Progenitor cell of endocrine pancreas (in vitro differentiated cells): ENCODE measurements at regions not wholly inside any gene's neighbourhood (a gene's known extent, or its start where the extent isn't known, plus 50 kb on each side); places are given as distances from the start of the nearest gene placed in this dataset.

Experiments used
- DNase-seq: peaks from one replicate; pipeline ENCODE4 v3.0.0; 2021; ENCODE audit warnings: low spot score; ENCODE audit not compliant: unreplicated experiment
- H3K27ac Mint-ChIP-seq: 2 replicates; pipeline ENCODE4 v1.8.0; 2021; ENCODE audit warnings: mild to moderate bottlenecking, moderate library complexity, mixed read lengths
- H3K27me3 Mint-ChIP-seq: 2 replicates; pipeline ENCODE4 v1.8.0; 2021; ENCODE audit warnings: mixed read lengths
- H3K36me3 Mint-ChIP-seq: 2 replicates; pipeline ENCODE4 v1.8.0; 2022; ENCODE audit warnings: mixed read lengths; ENCODE audit not compliant: insufficient read depth
- H3K4me1 Mint-ChIP-seq: 2 replicates; pipeline ENCODE4 v1.8.0; 2021; ENCODE audit warnings: low read depth, mixed read lengths
- H3K4me3 Mint-ChIP-seq: 2 replicates; pipeline ENCODE4 v1.8.0; 2021; ENCODE audit warnings: low read depth, mild to moderate bottlenecking, moderate library complexity, mixed read lengths
- H3K9me3 Mint-ChIP-seq: 2 replicates; pipeline ENCODE4 v1.8.0; 2021; ENCODE audit warnings: low read depth, mixed read lengths
- CTCF ChIP-seq: fragments of 200-600 bp; sonication (generic); IDR thresholded peaks from one replicate; pipeline ENCODE4 v1.5.0; 2021; ENCODE audit warnings: antibody characterized with exemption, mild to moderate bottlenecking; ENCODE audit not compliant: unreplicated experiment

DNA sequence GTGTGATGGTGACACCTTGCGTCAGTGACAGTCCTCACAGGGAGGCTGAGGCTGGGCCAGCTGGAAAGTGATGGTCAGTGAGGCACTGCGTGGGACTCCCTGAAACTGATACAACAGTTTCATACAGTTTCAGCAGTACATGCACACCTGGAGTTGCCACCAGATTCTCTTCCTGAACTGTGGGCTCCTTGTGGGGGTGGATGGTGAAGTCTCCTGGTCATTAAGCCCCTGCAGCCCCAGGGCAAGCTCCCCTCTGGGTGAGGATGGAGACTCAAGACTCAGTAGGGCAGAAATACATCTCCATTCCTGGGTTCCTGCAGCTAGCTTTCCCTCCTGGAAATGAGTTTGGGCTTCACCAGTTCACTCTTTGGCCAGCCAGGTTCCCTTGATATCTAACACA lies 392.7 kb downstream of the UQCRFS1 start:
- TF ChIP-seq CTCF = no peak

GRCh38 chr19:28815257-28815656 lies 397.7 kb downstream of the UQCRFS1 start:
- Mint-ChIP-seq H3K9me3 (peaks cover 4% of the 10 kb centered on the region), H3K27ac (no peak overlapping the region), H3K27me3 (peaks cover 2% of the 10 kb centered on the region), H3K4me3 (no peak overlapping the region), H3K36me3 (no peaks in the 10 kb centered on the region), H3K4me1 (no peaks in the 10 kb centered on the region)
- no peak for DNase-seq
- TF ChIP-seq CTCF = no peak

More for the DNA sequence above, 392.7 kb downstream of the UQCRFS1 start:
- no peak for DNase-seq
- H3K9me3 Mint-ChIP-seq = peaks cover 4% of the 10 kb centered on the region
- no peaks in the 10 kb centered on the region for H3K36me3 Mint-ChIP-seq
- no peaks in the 10 kb centered on the region for H3K4me1 Mint-ChIP-seq
- H3K4me3 Mint-ChIP-seq = no peak overlapping the region
- H3K27me3 Mint-ChIP-seq = peaks cover 21% of the 10 kb centered on the region
- no peak overlapping the region for H3K27ac Mint-ChIP-seq

- peak overlapping the region; percentile 35 for H3K4me3 Mint-ChIP-seq
- H3K27ac Mint-ChIP-seq = no peak overlapping the region
- H3K36me3 Mint-ChIP-seq = no peaks in the 10 kb centered on the region
- no peak for DNase-seq
- H3K27me3 Mint-ChIP-seq = peaks cover 57% of the 10 kb centered on the region
- H3K4me1 Mint-ChIP-seq = no peaks in the 10 kb centered on the region
- no peak for TF ChIP-seq CTCF
- H3K9me3 Mint-ChIP-seq = no peaks in the 10 kb centered on the region
Measured at GRCh38 chr19:28794301-28794700, 418.6 kb downstream of the UQCRFS1 start.

DNA sequence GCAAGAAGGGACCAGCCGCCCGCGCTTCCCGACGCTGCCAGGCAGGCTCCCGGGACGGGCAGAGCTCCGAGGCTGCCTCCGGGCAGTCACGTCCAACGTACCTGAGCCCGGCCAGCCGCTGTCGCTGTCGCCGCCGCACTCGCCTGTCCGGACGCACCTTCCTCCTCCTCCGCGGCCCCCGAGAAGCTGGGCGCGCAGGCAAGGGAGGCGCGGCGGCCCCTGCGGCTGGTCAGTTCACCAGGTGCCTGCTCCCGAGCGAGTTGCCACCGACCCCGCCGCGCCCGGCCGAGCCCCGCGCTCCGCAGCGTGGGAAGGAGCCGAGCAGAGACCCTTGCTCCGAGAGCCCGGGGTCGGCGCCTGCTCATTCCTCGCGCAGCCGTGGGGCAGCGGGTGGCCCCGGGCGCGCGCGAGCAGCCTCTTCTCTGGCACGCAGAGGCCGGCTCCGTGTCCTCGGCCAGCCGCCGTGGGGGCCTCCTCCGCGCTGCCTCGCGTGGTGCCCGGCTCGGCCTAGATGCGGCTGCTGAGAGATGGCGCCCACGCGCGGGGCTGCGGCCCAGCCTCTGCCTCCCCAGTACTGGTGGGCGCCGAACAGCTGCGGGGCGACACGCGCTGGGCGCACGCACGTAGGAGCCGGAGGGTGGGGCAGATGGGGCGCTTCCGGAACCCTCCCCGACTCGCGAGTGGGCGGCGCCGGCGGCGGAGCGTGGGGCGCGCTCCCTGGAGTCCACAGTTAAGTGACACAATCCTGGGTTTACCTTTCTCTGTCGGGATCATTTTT lies 419.4 kb downstream of the UQCRFS1 start:
- Mint-ChIP-seq H3K36me3 (no peaks in the 10 kb centered on the region), H3K4me1 (no peaks in the 10 kb centered on the region), H3K4me3 (peak overlapping the region; percentile 54), H3K27ac (no peak overlapping the region), H3K27me3 (peaks cover 53% of the 10 kb centered on the region), H3K9me3 (no peaks in the 10 kb centered on the region)
- peak; percentile 15 for DNase-seq
- TF ChIP-seq CTCF = no peak

GRCh38 chr19:28785971-28786370 lies 427.0 kb downstream of the UQCRFS1 start:
- no peak overlapping the region for H3K27ac Mint-ChIP-seq
- TF ChIP-seq CTCF = no peak
- DNase-seq = no peak
- no peaks in the 10 kb centered on the region for H3K4me1 Mint-ChIP-seq
- no peaks in the 10 kb centered on the region for H3K36me3 Mint-ChIP-seq
- H3K4me3 Mint-ChIP-seq = no peak overlapping the region
- peaks cover 4% of the 10 kb centered on the region for H3K27me3 Mint-ChIP-seq
- H3K9me3 Mint-ChIP-seq = peaks cover 12% of the 10 kb centered on the region
